BJ (cell line): ENCODE measurements at regions not wholly inside any gene's neighbourhood (a gene's known extent, or its start where the extent isn't known, plus 50 kb on each side); places are given as distances from the start of the nearest gene placed in this dataset.

Source experiments
- CTCF ChIA-PET: fragments of 350-600 bp; formaldehyde crosslinking; extraction: SDS; loops from one replicate; lab custom pipeline; 2021; ENCODE audit warnings: antibody characterized with exemption, inconsistent platforms; lab: Yijun Ruan, JAX
- POLR2A ChIA-PET: fragments of 300-600 bp; sonication (Branson Sonifier 250); formaldehyde crosslinking; extraction: SDS; loops from one replicate; lab custom pipeline; 2021; ENCODE audit warnings: antibody characterized with exemption; lab: Charles Lee
- DNase-seq: peaks from one replicate; pipeline ENCODE4 v3.0.0-alpha.2; 2011; ENCODE audit warnings: low read depth
- H3K27me3 ChIP-seq: 2 replicates; pipeline ENCODE4 v1.6.0; 2011; ENCODE audit warnings: low read length; ENCODE audit not compliant: control insufficient read depth, insufficient read depth
- H3K36me3 ChIP-seq: 2 replicates; pipeline ENCODE4 v1.5.1; 2011; ENCODE audit warnings: low read length; ENCODE audit not compliant: control insufficient read depth, insufficient read depth
- H3K4me3 ChIP-seq: 2 replicates; pipeline ENCODE4 v1.5.1; 2011; ENCODE audit warnings: low read depth, mild to moderate bottlenecking, control low read depth, low read length
- TF ChIP-seq, protein P1 (sequence below): IDR thresholded peaks from 2 replicates; pipeline ENCODE4 v1.5.1; 2011; ENCODE audit warnings: low read depth, mild to moderate bottlenecking, control low read depth, inconsistent platforms, low read length, moderate library complexity; ENCODE audit not compliant: insufficient read depth

DNA sequence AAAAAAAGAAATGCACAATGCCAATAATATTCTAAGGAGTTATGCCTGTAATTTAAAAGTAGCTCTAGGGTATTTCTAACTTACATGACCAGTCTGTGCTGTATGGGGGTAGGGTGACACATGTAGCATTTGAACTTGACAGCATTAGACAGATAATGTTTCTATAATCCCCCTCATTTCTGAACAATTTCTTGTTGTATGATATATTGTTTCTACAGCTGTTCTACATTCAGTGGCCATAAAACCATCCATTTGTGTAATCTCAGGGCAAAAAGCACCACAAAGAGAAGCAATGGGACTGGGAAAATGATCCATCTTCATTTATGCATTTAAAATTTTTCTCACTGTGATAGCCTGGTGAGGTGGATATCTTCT lies 767.8 kb downstream of the TFAP2A start:
- ChIA-PET POLR2A (no interaction called here), CTCF (interaction anchor here (1.1 to 1.5 kb wide), 2 partner anchors 8 to 664 kb away, joined by 3 to 4 read pairs; no protein-coding TSS in a partner anchor)
- H3K36me3 ChIP-seq = no peaks in the 10 kb centered on the region
- H3K4me3 ChIP-seq = no peak overlapping the region
- no peaks in the 10 kb centered on the region for H3K27me3 ChIP-seq
- TF ChIP-seq, protein P1, sequence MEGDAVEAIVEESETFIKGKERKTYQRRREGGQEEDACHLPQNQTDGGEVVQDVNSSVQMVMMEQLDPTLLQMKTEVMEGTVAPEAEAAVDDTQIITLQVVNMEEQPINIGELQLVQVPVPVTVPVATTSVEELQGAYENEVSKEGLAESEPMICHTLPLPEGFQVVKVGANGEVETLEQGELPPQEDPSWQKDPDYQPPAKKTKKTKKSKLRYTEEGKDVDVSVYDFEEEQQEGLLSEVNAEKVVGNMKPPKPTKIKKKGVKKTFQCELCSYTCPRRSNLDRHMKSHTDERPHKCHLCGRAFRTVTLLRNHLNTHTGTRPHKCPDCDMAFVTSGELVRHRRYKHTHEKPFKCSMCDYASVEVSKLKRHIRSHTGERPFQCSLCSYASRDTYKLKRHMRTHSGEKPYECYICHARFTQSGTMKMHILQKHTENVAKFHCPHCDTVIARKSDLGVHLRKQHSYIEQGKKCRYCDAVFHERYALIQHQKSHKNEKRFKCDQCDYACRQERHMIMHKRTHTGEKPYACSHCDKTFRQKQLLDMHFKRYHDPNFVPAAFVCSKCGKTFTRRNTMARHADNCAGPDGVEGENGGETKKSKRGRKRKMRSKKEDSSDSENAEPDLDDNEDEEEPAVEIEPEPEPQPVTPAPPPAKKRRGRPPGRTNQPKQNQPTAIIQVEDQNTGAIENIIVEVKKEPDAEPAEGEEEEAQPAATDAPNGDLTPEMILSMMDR = no peak
- DNase-seq = no peak

DNA sequence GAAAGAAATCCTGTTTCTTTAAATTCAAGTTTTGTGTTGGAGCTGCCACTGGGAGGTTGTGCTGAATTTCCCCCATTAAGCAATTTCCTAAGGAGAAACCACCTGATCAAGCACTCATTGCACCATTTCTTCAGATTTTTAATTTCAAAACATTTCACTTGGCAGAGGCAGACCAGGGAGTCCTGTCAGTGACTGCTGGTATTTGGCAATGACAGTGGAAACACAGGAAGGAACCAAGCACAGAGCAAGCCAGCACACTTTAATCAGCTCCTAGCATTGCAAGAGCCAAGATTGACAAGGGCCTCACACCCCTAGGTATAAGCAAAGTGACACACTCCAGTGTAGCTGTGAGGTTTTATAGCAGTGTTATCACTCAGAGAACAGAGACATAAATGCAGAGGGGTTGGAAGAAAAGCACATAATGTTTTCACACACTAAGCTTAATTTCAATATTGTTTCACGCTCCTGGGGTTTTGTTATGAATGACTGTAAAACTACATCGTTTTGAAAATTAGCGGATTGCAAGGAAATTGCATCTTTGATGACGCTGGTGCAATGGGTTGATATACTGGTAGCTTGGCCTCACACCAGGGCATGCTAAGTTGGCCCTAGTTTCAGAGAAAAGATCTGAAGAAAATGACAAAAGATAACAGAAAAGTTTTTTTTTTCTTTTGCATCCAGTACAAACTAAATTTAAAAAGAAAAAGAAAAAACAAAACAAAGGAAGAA lies 768.4 kb downstream of the TFAP2A start:
- ChIA-PET CTCF (interaction anchor here (1.1 to 1.5 kb wide), 2 partner anchors 8 to 664 kb away, joined by 3 to 4 read pairs; no protein-coding TSS in a partner anchor), POLR2A (no interaction called here)
- Histone ChIP-seq H3K27me3 (no peaks in the 10 kb centered on the region), H3K36me3 (no peaks in the 10 kb centered on the region), H3K4me3 (no peak overlapping the region)
- DNase-seq = peak; percentile 19
- TF ChIP-seq, protein P1 = no peak

DNA sequence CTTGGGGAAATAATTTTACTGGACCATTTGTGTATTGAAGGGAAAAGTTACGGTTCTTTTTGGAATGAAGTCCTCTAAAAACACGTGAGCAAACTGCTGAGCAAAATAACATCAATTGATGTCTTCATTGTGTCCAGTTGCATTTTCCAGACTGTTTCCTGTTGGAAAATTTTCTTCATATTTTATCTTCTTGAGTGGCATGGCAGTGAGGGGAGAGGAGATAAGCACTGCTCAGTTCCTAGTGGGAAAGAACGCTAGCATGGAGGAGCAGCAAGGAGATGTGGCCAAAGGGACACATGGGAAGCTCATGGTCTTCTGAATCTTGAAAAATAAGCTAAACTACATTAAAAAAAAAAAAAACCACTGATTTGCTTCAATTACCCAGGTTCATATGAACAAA lies 776.0 kb downstream of the TFAP2A start:
- ChIA-PET CTCF (interaction anchor here (0.6 to 1.7 kb wide), 2 partner anchors 8 to 95 kb away, joined by 3 to 4 read pairs; no protein-coding TSS in a partner anchor), POLR2A (no interaction called here)

DNA sequence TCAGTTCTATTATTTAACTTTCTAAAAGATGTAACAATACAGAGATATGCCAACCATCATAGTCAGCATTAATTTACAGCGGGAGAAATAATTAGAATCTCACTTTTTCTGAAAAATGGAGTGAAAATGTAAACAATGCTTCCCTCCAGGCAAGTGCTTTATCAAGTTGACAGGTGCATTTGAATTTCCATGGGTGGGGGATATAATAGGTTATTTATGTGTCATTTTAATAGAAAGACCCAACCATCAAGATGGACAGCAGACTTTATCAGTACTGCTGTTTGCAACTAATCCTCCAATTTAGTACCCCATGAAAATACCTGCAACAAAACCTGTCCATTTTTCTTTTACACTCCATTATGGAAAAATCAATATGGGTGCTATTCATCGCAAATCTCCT lies 780.1 kb downstream of the TFAP2A start:
- POLR2A ChIA-PET = no interaction called here
- Histone ChIP-seq H3K4me3 (no peak overlapping the region), H3K36me3 (no peaks in the 10 kb centered on the region), H3K27me3 (no peaks in the 10 kb centered on the region)
- CTCF ChIA-PET = interaction anchor here (1.7 kb wide), 1 partner anchor 10 kb away, joined by 5 read pairs; no protein-coding TSS in a partner anchor
- TF ChIP-seq, protein P1 = no peak
- no peak for DNase-seq

More for the DNA sequence above, 776.0 kb downstream of the TFAP2A start:
- no peaks in the 10 kb centered on the region for H3K27me3 ChIP-seq
- TF ChIP-seq, protein P1 = no peak
- no peak for DNase-seq
- no peak overlapping the region for H3K4me3 ChIP-seq
- no peaks in the 10 kb centered on the region for H3K36me3 ChIP-seq

- ChIA-PET POLR2A (no interaction called here), CTCF (no interaction called here)
- TF ChIP-seq, protein P1 = no peak
- no peaks in the 10 kb centered on the region for H3K27me3 ChIP-seq
- DNase-seq = no peak
- H3K4me3 ChIP-seq = no peak overlapping the region
- no peaks in the 10 kb centered on the region for H3K36me3 ChIP-seq
Measured at GRCh38 chr6:9632026-9632425, 782.8 kb downstream of the TFAP2A start.
